ENCODE measurements at regions not wholly inside any gene's neighbourhood (a gene's known extent, or its start where the extent isn't known, plus 50 kb on each side); places are given as distances from the start of the nearest gene placed in this dataset.

DNA sequence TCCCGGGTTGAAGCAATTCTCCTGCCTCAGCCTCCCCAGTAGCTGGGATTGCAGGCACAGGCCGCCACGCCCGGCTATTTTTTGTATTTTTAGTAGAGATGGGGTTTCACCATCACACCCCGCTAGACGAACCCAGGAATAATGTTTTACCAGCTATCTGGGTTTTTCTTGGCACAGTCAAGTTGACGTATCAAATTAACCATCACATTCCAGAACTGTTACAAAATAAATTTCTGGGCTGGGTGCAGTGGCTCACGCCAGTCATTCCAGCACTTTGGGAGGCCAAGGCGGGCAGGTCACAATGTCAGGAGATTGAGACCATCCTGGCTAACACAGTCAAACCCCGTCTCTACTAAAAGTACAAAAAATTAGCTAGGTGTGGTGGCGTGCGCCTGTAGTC lies 501.2 kb downstream of the SHISA9 start:
- Histone ChIP-seq H3K36me3 (ENCODE audit: control insufficient read depth, insufficient read depth, low read length) (no peaks in the 10 kb centered on the region), H3K4me2 (ENCODE audit: low read length) (no peak overlapping the region), H3K9ac (no peak overlapping the region), H3K4me1 (no peaks in the 10 kb centered on the region), H3K27ac (no peak overlapping the region), H2AFZ (no peak overlapping the region), H3K4me3 (ENCODE audit: low read depth, low read length) (no peak overlapping the region), H3K79me2 (no peaks in the 10 kb centered on the region), H3K9me3 (ENCODE audit: control insufficient read depth, low read length) (no peaks in the 10 kb centered on the region), H3K27me3 (ENCODE audit: control insufficient read depth, insufficient read depth, low read length) (no peaks in the 10 kb centered on the region)
- no peak for TF ChIP-seq CTCF (IDR thresholded peaks at IDR 0.05)

- H3K4me2 ChIP-seq (ENCODE audit: low read length), result no peak overlapping the region
- TF ChIP-seq CTCF (IDR thresholded peaks at IDR 0.05), result no peak
- H3K4me3 ChIP-seq (ENCODE audit: low read depth, low read length), result no peak overlapping the region
- no peaks in the 10 kb centered on the region for H3K36me3 ChIP-seq (ENCODE audit: control insufficient read depth, insufficient read depth, low read length)
- no peaks in the 10 kb centered on the region for H3K9me3 ChIP-seq (ENCODE audit: control insufficient read depth, low read length)
- no peaks in the 10 kb centered on the region for H3K4me1 ChIP-seq
- no peak overlapping the region for H2AFZ ChIP-seq
- H3K27me3 ChIP-seq (ENCODE audit: control insufficient read depth, insufficient read depth, low read length), result no peaks in the 10 kb centered on the region
- H3K27ac ChIP-seq, result no peak overlapping the region
- H3K79me2 ChIP-seq, result no peaks in the 10 kb centered on the region
- H3K9ac ChIP-seq, result no peak overlapping the region
Measured at GRCh38 chr16:13403326-13403725, 501.9 kb downstream of the SHISA9 start.

GRCh38 chr16:13414154-13414553 lies 505.8 kb upstream of the ERCC4 start:
- TF ChIP-seq CTCF (IDR thresholded peaks at IDR 0.05), result no peak
- Histone ChIP-seq H3K79me2 (no peaks in the 10 kb centered on the region), H3K36me3 (ENCODE audit: control insufficient read depth, insufficient read depth, low read length) (no peaks in the 10 kb centered on the region), H3K27ac (no peak overlapping the region), H2AFZ (no peak overlapping the region), H3K4me3 (ENCODE audit: low read depth, low read length) (no peak overlapping the region), H3K27me3 (ENCODE audit: control insufficient read depth, insufficient read depth, low read length) (no peaks in the 10 kb centered on the region), H3K4me1 (no peaks in the 10 kb centered on the region), H3K9me3 (ENCODE audit: control insufficient read depth, low read length) (no peaks in the 10 kb centered on the region), H3K4me2 (ENCODE audit: low read length) (no peak overlapping the region), H3K9ac (no peak overlapping the region)

- H3K4me2 ChIP-seq (ENCODE audit: low read length), result no peak overlapping the region
- TF ChIP-seq CTCF (IDR thresholded peaks at IDR 0.05), result no peak
- H3K4me1 ChIP-seq, result no peaks in the 10 kb centered on the region
- no peak overlapping the region for H2AFZ ChIP-seq
- H3K36me3 ChIP-seq (ENCODE audit: control insufficient read depth, insufficient read depth, low read length), result no peaks in the 10 kb centered on the region
- no peaks in the 10 kb centered on the region for H3K79me2 ChIP-seq
- no peaks in the 10 kb centered on the region for H3K9me3 ChIP-seq (ENCODE audit: control insufficient read depth, low read length)
- H3K27ac ChIP-seq, result no peak overlapping the region
- H3K9ac ChIP-seq, result no peak overlapping the region
- no peak overlapping the region for H3K4me3 ChIP-seq (ENCODE audit: low read depth, low read length)
- no peaks in the 10 kb centered on the region for H3K27me3 ChIP-seq (ENCODE audit: control insufficient read depth, insufficient read depth, low read length)
Measured at GRCh38 chr16:13419589-13419988, 500.4 kb upstream of the ERCC4 start.

DNA sequence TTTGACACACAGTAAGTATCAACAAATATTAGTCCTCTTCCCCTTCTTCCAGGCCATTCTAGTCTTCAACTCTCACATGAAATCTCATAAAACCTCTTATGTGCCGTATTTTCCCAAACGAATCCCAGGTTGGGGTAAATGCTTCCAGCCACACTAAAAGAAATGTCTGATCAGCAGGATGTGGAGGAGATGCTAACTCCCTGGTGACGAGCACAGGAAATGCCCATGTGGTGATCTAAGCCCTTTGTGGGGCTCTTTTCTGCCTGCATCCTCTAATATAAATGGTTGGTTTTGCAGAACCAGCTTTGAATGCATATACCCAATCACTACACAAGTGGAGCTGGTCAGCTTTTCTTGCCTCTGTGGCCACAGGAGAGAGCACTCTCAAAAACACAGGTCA lies 498.2 kb upstream of the ERCC4 start:
- TF ChIP-seq CTCF (IDR thresholded peaks at IDR 0.05), result no peak
- no peaks in the 10 kb centered on the region for H3K9me3 ChIP-seq (ENCODE audit: control insufficient read depth, low read length)
- no peak overlapping the region for H3K9ac ChIP-seq
- H3K27ac ChIP-seq, result no peak overlapping the region
- no peaks in the 10 kb centered on the region for H3K4me1 ChIP-seq
- no peaks in the 10 kb centered on the region for H3K27me3 ChIP-seq (ENCODE audit: control insufficient read depth, insufficient read depth, low read length)
- no peak overlapping the region for H3K4me3 ChIP-seq (ENCODE audit: low read depth, low read length)
- H3K79me2 ChIP-seq, result no peaks in the 10 kb centered on the region
- H3K36me3 ChIP-seq (ENCODE audit: control insufficient read depth, insufficient read depth, low read length), result no peaks in the 10 kb centered on the region
- no peak overlapping the region for H2AFZ ChIP-seq
- no peak overlapping the region for H3K4me2 ChIP-seq (ENCODE audit: low read length)
